ENCODE measurements at regions not wholly inside any gene's neighbourhood (a gene's known extent, or its start where the extent isn't known, plus 50 kb on each side); places are given as distances from the start of the nearest gene placed in this dataset.

DNA sequence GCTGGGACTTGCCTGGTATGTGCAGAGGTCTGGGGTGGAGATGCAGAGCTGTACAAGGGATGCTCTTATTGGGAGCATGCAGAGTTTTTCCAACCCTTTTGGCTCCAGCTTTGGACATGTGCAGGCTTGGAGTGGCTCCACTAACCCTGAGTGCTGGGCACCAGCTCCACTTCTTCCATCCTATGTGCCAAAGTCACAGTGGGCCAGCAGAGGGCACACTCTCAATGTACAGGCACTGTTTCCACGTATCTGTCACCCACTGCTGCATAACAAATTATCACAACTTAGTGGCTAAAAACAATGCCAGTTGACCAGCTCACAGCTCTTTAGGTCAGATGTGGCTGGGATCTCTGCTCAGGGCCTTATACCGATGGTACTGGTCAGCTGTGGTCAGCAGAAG, 631.8 kb downstream of the AJAP1 start:
- POLR2A ChIA-PET, result no interaction called here
- DNase-seq (ENCODE audit: extremely low spot score), result no peak
- TF ChIP-seq FOXK2 (IDR thresholded peaks at IDR 0.05), result no peak
- no peak for TF ChIP-seq SUZ12 (IDR thresholded peaks at IDR 0.05)
- no peak for TF ChIP-seq HDGF (IDR thresholded peaks at IDR 0.05; ENCODE audit: borderline replicate concordance)
- TF ChIP-seq CTBP1 (IDR thresholded peaks at IDR 0.05; ENCODE audit: borderline replicate concordance), result no peak
- no peak for TF ChIP-seq TARDBP (IDR thresholded peaks at IDR 0.05)
- TF ChIP-seq ZNF384 (IDR thresholded peaks at IDR 0.05), result no peak
- TF ChIP-seq NFRKB (IDR thresholded peaks at IDR 0.05), result no peak
- TF ChIP-seq L3MBTL2 (conservative IDR thresholded peaks at IDR 0.05), result no peak
- no peak for TF ChIP-seq ELF4 (IDR thresholded peaks at IDR 0.05)
- TF ChIP-seq PKNOX1 (IDR thresholded peaks at IDR 0.05), result no peak
- no peak for TF ChIP-seq ARNT (IDR thresholded peaks at IDR 0.05)
- no peak for TF ChIP-seq FOXM1 (IDR thresholded peaks at IDR 0.05; ENCODE audit: borderline replicate concordance)
- TF ChIP-seq LEF1 (IDR thresholded peaks at IDR 0.05; ENCODE audit: borderline replicate concordance), result no peak
- TF ChIP-seq BHLHE40 (IDR thresholded peaks at IDR 0.05; ENCODE audit: borderline replicate concordance), result no peak
- no peak for TF ChIP-seq SP1 (IDR thresholded peaks at IDR 0.05)
- TF ChIP-seq FOXA1 (IDR thresholded peaks at IDR 0.05), result no peak
- CTCF ChIA-PET, result no interaction called here

- ChIA-PET CTCF (no interaction called here), POLR2A (no interaction called here)
- DNase-seq (ENCODE audit: extremely low spot score), result no peak
- TF ChIP-seq FOXM1 (IDR thresholded peaks at IDR 0.05; ENCODE audit: borderline replicate concordance), result no peak
- TF ChIP-seq FOXA1 (IDR thresholded peaks at IDR 0.05), result no peak
- no peak for TF ChIP-seq NFRKB (IDR thresholded peaks at IDR 0.05)
- no peak for TF ChIP-seq ELF4 (IDR thresholded peaks at IDR 0.05)
- no peak for TF ChIP-seq LEF1 (IDR thresholded peaks at IDR 0.05; ENCODE audit: borderline replicate concordance)
- no peak for TF ChIP-seq ARNT (IDR thresholded peaks at IDR 0.05)
- TF ChIP-seq SUZ12 (IDR thresholded peaks at IDR 0.05), result no peak
- TF ChIP-seq CTBP1 (IDR thresholded peaks at IDR 0.05; ENCODE audit: borderline replicate concordance), result no peak
- TF ChIP-seq L3MBTL2 (conservative IDR thresholded peaks at IDR 0.05), result no peak
- TF ChIP-seq HDGF (IDR thresholded peaks at IDR 0.05; ENCODE audit: borderline replicate concordance), result no peak
- TF ChIP-seq PKNOX1 (IDR thresholded peaks at IDR 0.05), result no peak
- TF ChIP-seq TARDBP (IDR thresholded peaks at IDR 0.05), result no peak
- no peak for TF ChIP-seq BHLHE40 (IDR thresholded peaks at IDR 0.05; ENCODE audit: borderline replicate concordance)
- no peak for TF ChIP-seq ZNF384 (IDR thresholded peaks at IDR 0.05)
- no peak for TF ChIP-seq SP1 (IDR thresholded peaks at IDR 0.05)
- no peak for TF ChIP-seq FOXK2 (IDR thresholded peaks at IDR 0.05)
Observed at GRCh38 chr1:5274527-5274926, 620.1 kb downstream of the AJAP1 start.

- CTCF ChIA-PET, result no interaction called here
- DNase-seq (ENCODE audit: extremely low spot score), result no peak
- no peak for TF ChIP-seq ZNF384 (IDR thresholded peaks at IDR 0.05)
- TF ChIP-seq BHLHE40 (IDR thresholded peaks at IDR 0.05; ENCODE audit: borderline replicate concordance), result no peak
- no peak for TF ChIP-seq ARNT (IDR thresholded peaks at IDR 0.05)
- no peak for TF ChIP-seq FOXM1 (IDR thresholded peaks at IDR 0.05; ENCODE audit: borderline replicate concordance)
- no peak for TF ChIP-seq ELF4 (IDR thresholded peaks at IDR 0.05)
- TF ChIP-seq FOXK2 (IDR thresholded peaks at IDR 0.05), result no peak
- TF ChIP-seq HDGF (IDR thresholded peaks at IDR 0.05; ENCODE audit: borderline replicate concordance), result no peak
- TF ChIP-seq TARDBP (IDR thresholded peaks at IDR 0.05), result no peak
- no peak for TF ChIP-seq CTBP1 (IDR thresholded peaks at IDR 0.05; ENCODE audit: borderline replicate concordance)
- TF ChIP-seq SUZ12 (IDR thresholded peaks at IDR 0.05), result no peak
- POLR2A ChIA-PET, result no interaction called here
Observed at GRCh38 chr1:5273280-5274003, 619.0 kb downstream of the AJAP1 start.

DNA sequence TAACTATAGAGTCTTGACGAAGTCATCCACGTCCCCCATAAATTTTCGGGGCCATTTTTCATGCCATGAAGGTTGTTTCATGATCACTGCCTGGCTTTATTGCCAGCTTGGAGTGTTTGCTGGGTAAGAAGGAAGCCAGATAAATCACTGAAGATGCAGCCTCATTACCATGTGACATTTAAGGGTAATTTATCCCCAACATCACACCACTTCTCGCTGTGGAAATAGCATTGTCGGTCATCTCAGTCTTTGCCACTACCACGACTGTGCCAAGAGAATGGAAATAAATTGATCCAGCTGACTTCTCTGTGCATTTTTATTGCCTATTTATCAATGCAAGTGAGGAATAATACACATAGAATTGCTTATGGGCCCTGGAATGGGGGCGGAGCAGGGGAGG, 617.9 kb downstream of the AJAP1 start:
- TF ChIP-seq PKNOX1 (IDR thresholded peaks at IDR 0.05) (no peak), SUZ12 (IDR thresholded peaks at IDR 0.05) (no peak), ZNF384 (IDR thresholded peaks at IDR 0.05) (no peak), CTBP1 (IDR thresholded peaks at IDR 0.05; ENCODE audit: borderline replicate concordance) (no peak), LEF1 (IDR thresholded peaks at IDR 0.05; ENCODE audit: borderline replicate concordance) (no peak), TARDBP (IDR thresholded peaks at IDR 0.05) (no peak), L3MBTL2 (conservative IDR thresholded peaks at IDR 0.05) (no peak), SP1 (IDR thresholded peaks at IDR 0.05) (no peak), FOXK2 (IDR thresholded peaks at IDR 0.05) (no peak), FOXM1 (IDR thresholded peaks at IDR 0.05; ENCODE audit: borderline replicate concordance) (no peak), HDGF (IDR thresholded peaks at IDR 0.05; ENCODE audit: borderline replicate concordance) (no peak), BHLHE40 (IDR thresholded peaks at IDR 0.05; ENCODE audit: borderline replicate concordance) (no peak), ARNT (IDR thresholded peaks at IDR 0.05) (no peak), FOXA1 (IDR thresholded peaks at IDR 0.05) (no peak), NFRKB (IDR thresholded peaks at IDR 0.05) (no peak), ELF4 (IDR thresholded peaks at IDR 0.05) (no peak)
- no peak for DNase-seq (ENCODE audit: extremely low spot score)
- ChIA-PET POLR2A (no interaction called here), CTCF (no interaction called here)

DNA sequence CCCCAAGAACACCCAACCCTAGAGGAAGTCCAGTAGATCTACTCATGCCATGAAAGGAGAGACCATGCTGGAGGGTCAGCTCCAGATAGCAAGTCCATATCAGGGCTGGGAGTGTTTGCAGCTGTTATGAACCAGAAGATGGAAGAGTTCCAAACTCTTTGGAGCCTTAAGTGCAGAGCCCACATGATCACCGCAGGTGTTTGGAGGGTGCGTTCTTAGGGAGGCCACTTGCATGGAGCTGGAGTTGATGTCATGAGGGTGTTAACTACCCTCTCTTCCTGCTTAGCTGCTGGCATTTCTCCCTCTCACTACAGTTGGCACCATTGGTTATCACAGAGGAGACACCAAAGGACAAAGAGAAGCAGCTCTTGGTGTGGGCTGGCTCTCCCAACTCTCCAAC, 616.9 kb downstream of the AJAP1 start:
- ChIA-PET POLR2A (no interaction called here), CTCF (no interaction called here)
- no peak for TF ChIP-seq BHLHE40 (IDR thresholded peaks at IDR 0.05; ENCODE audit: borderline replicate concordance)
- TF ChIP-seq SUZ12 (IDR thresholded peaks at IDR 0.05), result no peak
- no peak for DNase-seq (ENCODE audit: extremely low spot score)

GRCh38 chr1:5269901-5270300, 615.5 kb downstream of the AJAP1 start:
- POLR2A ChIA-PET, result no interaction called here
- TF ChIP-seq SP1 (IDR thresholded peaks at IDR 0.05), result no peak
- no peak for TF ChIP-seq L3MBTL2 (conservative IDR thresholded peaks at IDR 0.05)
- TF ChIP-seq SUZ12 (IDR thresholded peaks at IDR 0.05), result no peak
- TF ChIP-seq ZNF384 (IDR thresholded peaks at IDR 0.05), result no peak
- no peak for TF ChIP-seq ARNT (IDR thresholded peaks at IDR 0.05)
- TF ChIP-seq LEF1 (IDR thresholded peaks at IDR 0.05; ENCODE audit: borderline replicate concordance), result no peak
- no peak for TF ChIP-seq CTBP1 (IDR thresholded peaks at IDR 0.05; ENCODE audit: borderline replicate concordance)
- no peak for TF ChIP-seq FOXK2 (IDR thresholded peaks at IDR 0.05)
- TF ChIP-seq FOXM1 (IDR thresholded peaks at IDR 0.05; ENCODE audit: borderline replicate concordance), result no peak
- no peak for TF ChIP-seq BHLHE40 (IDR thresholded peaks at IDR 0.05; ENCODE audit: borderline replicate concordance)
- no peak for TF ChIP-seq HDGF (IDR thresholded peaks at IDR 0.05; ENCODE audit: borderline replicate concordance)
- TF ChIP-seq TARDBP (IDR thresholded peaks at IDR 0.05), result no peak
- TF ChIP-seq PKNOX1 (IDR thresholded peaks at IDR 0.05), result no peak
- TF ChIP-seq ELF4 (IDR thresholded peaks at IDR 0.05), result no peak
- TF ChIP-seq FOXA1 (IDR thresholded peaks at IDR 0.05), result no peak
- no peak for TF ChIP-seq NFRKB (IDR thresholded peaks at IDR 0.05)
- CTCF ChIA-PET, result no interaction called here
- DNase-seq (ENCODE audit: extremely low spot score), result no peak

Data from HEK293T (cell line).